ENCODE measurements at regions not wholly inside any gene's neighbourhood (a gene's known extent, or its start where the extent isn't known, plus 50 kb on each side); places are given as distances from the start of the nearest gene placed in this dataset.

DNA sequence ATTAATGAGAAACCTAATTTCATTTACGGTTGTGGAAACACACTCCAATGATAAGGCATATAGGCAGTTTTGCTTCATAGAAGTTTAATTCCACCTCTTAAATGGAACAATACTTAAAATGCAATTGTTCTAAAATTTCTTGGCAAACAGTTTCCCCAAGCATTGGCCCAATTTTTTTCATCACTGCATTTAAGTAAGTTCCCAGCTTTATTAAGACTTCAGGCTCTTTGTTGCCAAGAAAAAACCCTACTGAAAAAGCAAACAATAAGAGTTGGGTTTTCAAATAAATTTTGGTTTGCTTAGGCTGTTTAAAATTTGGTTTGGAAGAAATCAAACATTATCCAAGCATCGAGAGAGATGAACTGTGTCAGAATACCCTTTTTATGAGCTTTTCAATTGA lies 690.9 kb upstream of the NRSN1 start:
- no peak overlapping the region for H3K4me3 ChIP-seq (ENCODE audit: low read depth, low read length)
- no peak for DNase-seq (ENCODE audit: low read depth)
- TF ChIP-seq, protein P1, sequence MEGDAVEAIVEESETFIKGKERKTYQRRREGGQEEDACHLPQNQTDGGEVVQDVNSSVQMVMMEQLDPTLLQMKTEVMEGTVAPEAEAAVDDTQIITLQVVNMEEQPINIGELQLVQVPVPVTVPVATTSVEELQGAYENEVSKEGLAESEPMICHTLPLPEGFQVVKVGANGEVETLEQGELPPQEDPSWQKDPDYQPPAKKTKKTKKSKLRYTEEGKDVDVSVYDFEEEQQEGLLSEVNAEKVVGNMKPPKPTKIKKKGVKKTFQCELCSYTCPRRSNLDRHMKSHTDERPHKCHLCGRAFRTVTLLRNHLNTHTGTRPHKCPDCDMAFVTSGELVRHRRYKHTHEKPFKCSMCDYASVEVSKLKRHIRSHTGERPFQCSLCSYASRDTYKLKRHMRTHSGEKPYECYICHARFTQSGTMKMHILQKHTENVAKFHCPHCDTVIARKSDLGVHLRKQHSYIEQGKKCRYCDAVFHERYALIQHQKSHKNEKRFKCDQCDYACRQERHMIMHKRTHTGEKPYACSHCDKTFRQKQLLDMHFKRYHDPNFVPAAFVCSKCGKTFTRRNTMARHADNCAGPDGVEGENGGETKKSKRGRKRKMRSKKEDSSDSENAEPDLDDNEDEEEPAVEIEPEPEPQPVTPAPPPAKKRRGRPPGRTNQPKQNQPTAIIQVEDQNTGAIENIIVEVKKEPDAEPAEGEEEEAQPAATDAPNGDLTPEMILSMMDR (IDR thresholded peaks at IDR 0.05; ENCODE audit: insufficient read depth, low read depth, low read length): no peak

DNA sequence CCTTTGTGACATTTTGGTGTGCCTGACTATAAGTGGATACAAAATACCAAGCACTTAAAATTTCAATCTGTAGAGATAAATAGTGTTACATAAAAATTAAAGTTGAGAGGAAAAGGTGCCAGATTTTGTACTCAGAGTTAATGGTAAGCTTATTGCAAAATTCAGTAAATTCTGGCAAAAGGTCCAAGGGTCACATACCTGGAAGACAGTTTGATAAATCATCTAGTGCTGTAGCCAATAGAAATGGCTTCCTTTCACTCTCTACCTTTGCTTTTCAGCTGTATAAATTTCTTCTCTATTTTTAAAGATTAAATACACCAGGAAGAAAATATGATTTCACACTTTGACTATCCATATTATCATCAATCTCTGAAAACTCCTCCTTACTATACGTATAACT lies 690.2 kb upstream of the NRSN1 start:
- no peak for DNase-seq (ENCODE audit: low read depth)
- TF ChIP-seq, protein P1 (IDR thresholded peaks at IDR 0.05; ENCODE audit: insufficient read depth, low read depth, low read length): no peak
- H3K4me3 ChIP-seq (ENCODE audit: low read depth, low read length): no peak overlapping the region

DNA sequence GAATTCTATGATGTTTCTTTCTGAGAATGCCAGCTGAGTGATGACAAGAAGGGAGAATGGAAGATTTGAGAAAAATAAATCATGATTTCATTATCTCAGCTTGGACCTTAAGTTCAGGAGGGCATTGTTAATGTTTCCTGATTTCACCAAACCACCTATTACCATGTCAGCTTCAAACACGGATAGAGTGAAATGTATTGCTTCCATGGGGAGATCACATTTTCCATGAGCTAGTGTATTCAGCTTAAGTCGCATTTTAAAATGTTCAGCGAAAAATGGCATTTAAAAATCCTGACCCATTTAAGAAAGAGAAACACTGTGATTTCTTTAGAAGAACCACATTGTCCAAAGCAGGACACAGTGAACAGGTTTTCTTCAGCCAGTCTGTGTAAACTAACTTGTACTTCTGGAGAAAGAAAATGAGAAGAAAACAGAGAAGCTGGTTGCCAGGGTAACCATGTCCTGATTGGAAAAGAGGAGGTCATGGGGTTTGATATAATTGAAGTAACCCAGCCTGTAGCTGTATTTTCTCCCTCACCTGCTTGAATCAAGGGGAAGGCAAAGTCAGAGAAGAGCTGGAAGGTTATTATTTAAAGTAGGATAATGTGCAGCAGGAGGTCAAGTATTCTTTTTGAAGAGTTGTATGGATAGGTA lies 684.1 kb upstream of the NRSN1 start:
- H3K4me3 ChIP-seq (ENCODE audit: low read depth, low read length): no peak overlapping the region

DNA sequence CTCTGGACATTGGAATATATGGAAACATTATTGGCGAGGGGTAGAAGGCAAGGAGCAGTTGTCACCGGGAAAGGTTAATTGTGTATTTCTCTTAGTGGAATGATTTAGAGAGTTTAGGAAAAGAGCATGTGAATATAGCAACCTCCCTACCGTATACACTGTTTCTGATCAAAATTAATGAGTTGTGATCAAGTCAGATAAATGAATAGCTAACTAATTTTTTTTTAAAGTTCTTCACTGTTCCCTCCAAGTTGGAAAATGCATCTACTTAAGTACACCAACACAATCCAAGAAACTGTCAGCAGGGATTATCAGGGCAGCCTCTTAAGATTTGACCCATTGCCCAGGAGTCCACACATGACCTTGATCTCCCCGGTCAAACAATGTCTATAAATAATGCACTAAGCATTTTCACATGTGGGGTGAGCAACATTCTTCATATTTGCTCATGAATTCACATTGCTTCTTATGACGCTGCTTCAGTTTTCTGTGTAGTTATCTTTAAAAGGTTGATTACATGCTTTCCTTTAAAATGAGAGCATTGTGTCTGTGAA lies 680.8 kb upstream of the NRSN1 start:
- TF ChIP-seq, protein P1 (IDR thresholded peaks at IDR 0.05; ENCODE audit: insufficient read depth, low read depth, low read length): no peak
- no peak for DNase-seq (ENCODE audit: low read depth)
- H3K4me3 ChIP-seq (ENCODE audit: low read depth, low read length): no peak overlapping the region

More for the DNA sequence above, 684.1 kb upstream of the NRSN1 start:
- no peak for DNase-seq (ENCODE audit: low read depth)
- TF ChIP-seq, protein P1 (IDR thresholded peaks at IDR 0.05; ENCODE audit: insufficient read depth, low read depth, low read length): no peak

DNA sequence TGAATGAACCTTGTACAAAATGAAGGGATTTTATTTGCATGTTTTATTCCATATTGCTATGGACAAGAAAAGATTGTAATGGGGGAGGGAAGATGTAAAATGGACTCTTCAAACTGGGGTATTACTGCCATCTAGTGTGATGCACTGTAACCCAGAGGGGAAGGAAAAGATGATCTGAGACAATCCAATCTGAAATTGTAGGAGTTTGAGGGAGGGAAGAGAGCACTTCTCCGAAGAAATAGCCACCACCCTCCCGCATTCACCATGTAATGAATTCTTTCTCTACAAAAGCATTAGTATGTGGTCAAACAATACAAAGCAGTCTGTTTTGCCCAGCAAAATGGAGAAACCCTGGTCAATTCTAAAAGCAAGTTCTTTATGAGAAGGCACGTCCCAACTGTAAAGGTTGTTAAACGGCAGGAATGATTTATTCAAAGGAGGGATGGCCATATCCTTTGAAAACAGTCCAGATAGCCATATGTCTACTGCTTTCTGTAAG lies 679.5 kb upstream of the NRSN1 start:
- no peak overlapping the region for H3K4me3 ChIP-seq (ENCODE audit: low read depth, low read length)
- DNase-seq (ENCODE audit: low read depth): peak; percentile 44
- TF ChIP-seq, protein P1 (IDR thresholded peaks at IDR 0.05; ENCODE audit: insufficient read depth, low read depth, low read length): peak; percentile 52

DNA sequence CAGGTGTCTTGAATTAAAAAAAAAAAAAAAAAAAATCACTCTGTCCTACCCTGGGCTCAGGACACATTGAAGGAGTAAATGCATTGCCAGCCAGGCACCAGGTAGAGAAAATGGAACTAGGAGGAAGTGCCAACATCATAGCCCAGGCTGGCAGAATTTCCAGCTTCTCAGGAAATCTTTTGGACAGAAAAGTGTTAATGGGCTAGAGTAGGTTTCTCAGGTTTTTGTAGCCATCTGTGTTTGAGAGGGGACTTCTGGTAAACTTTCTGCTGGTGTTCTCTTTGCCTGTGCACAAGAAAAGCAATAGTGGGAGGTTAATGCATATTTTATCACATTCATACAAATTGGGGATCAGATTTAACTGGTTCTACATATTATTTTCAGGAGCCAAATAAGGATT lies 678.3 kb upstream of the NRSN1 start:
- no peak overlapping the region for H3K4me3 ChIP-seq (ENCODE audit: low read depth, low read length)
- TF ChIP-seq, protein P1 (IDR thresholded peaks at IDR 0.05; ENCODE audit: insufficient read depth, low read depth, low read length): no peak
- DNase-seq (ENCODE audit: low read depth): no peak

Data from fibroblast of villous mesenchyme (primary cell).